T-helper 1 cell (primary cell): ENCODE measurements at regions not wholly inside any gene's neighbourhood (a gene's known extent, or its start where the extent isn't known, plus 50 kb on each side); places are given as distances from the start of the nearest gene placed in this dataset.

Experiments used
- DNase-seq, 5 donors: peaks; one replicate each; pipeline ENCODE4 v3.0.0-alpha.2; 2012 to 2020

- DNase-seq = no peak
Observed at GRCh38 chrX:10021461-10022272, 54.5 kb downstream of the CLDN34 start.

GRCh38 chrX:10022273-10022541, 55.0 kb downstream of the CLDN34 start:
- no peak for DNase-seq

- DNase-seq = no peak
Observed at GRCh38 chrX:10022580-10023245, 55.6 kb downstream of the CLDN34 start.

- no peak for DNase-seq
Observed at GRCh38 chrX:10023821-10024220, 56.7 kb downstream of the CLDN34 start.

GRCh38 chrX:10025742-10026493, 58.8 kb downstream of the CLDN34 start:
- DNase-seq = no peak

- no peak for DNase-seq
Observed at GRCh38 chrX:10028283-10029104, 61.3 kb downstream of the CLDN34 start.

- no peak for DNase-seq
Observed at GRCh38 chrX:10030570-10030969, 63.4 kb downstream of the CLDN34 start.

GRCh38 chrX:10031746-10032145, 64.6 kb downstream of the CLDN34 start:
- no peak for DNase-seq

- no peak for DNase-seq
Observed at GRCh38 chrX:10032147-10032546, 65.0 kb downstream of the CLDN34 start.

- no peak for DNase-seq
Observed at GRCh38 chrX:10033375-10034007, 66.3 kb downstream of the CLDN34 start.

GRCh38 chrX:10034740-10035260, 67.6 kb downstream of the CLDN34 start:
- no peak for DNase-seq

- no peak for DNase-seq
Observed at GRCh38 chrX:10038585-10038984, 71.4 kb downstream of the CLDN34 start.

- no peak for DNase-seq
Observed at GRCh38 chrX:10039821-10040793, 72.9 kb downstream of the CLDN34 start.

GRCh38 chrX:10040961-10041360, 73.8 kb downstream of the CLDN34 start:
- DNase-seq = no peak

- DNase-seq = no peak
Observed at GRCh38 chrX:10041383-10041782, 74.2 kb downstream of the CLDN34 start.

- no peak for DNase-seq
Observed at GRCh38 chrX:10042055-10042454, 74.9 kb downstream of the CLDN34 start.

- DNase-seq = no peak
Observed at GRCh38 chrX:10043386-10043785, 76.2 kb downstream of the CLDN34 start.

- no peak for DNase-seq
Observed at GRCh38 chrX:10044021-10044420, 76.9 kb downstream of the CLDN34 start.

- DNase-seq = no peak
Observed at GRCh38 chrX:10045327-10046000, 78.3 kb downstream of the CLDN34 start.

- DNase-seq = no peak
Observed at GRCh38 chrX:10047133-10047532, 80.0 kb downstream of the CLDN34 start.
